ENCODE measurements at regions not wholly inside any gene's neighbourhood (a gene's known extent, or its start where the extent isn't known, plus 50 kb on each side); places are given as distances from the start of the nearest gene placed in this dataset.

DNA sequence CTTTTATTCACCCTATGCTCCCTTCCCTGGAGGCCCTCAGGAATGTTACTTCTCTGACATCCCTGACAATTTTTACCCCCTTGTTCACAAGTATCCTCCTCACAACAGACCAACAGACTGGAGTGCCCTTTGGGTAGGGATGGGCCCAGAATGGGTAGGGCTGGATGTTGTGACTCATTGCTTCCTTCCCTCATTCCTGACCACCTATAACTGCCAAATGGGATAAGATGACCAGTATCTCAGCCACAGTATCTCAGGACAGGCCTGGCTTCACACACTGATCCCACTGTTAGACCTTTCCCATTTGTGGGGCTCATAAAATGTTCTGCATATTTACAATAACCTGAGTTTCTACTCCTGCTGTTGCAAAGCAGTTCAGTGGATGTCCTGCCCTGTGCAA lies 223.0 kb upstream of the LRFN2 start:
- Mint-ChIP-seq H3K4me1 (no peaks in the 10 kb centered on the region), H3K4me3 (no peak overlapping the region), H3K36me3 (ENCODE audit: low read depth) (no peaks in the 10 kb centered on the region), H3K27me3 (no peaks in the 10 kb centered on the region), H3K9me3 (no peaks in the 10 kb centered on the region), H3K27ac (no peak overlapping the region)
- DNase-seq (no peak), ATAC-seq (ENCODE audit: low read depth) (no peak)
- TF ChIP-seq, protein P1, sequence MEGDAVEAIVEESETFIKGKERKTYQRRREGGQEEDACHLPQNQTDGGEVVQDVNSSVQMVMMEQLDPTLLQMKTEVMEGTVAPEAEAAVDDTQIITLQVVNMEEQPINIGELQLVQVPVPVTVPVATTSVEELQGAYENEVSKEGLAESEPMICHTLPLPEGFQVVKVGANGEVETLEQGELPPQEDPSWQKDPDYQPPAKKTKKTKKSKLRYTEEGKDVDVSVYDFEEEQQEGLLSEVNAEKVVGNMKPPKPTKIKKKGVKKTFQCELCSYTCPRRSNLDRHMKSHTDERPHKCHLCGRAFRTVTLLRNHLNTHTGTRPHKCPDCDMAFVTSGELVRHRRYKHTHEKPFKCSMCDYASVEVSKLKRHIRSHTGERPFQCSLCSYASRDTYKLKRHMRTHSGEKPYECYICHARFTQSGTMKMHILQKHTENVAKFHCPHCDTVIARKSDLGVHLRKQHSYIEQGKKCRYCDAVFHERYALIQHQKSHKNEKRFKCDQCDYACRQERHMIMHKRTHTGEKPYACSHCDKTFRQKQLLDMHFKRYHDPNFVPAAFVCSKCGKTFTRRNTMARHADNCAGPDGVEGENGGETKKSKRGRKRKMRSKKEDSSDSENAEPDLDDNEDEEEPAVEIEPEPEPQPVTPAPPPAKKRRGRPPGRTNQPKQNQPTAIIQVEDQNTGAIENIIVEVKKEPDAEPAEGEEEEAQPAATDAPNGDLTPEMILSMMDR (IDR thresholded peaks at IDR 0.05) = no peak
- intact Hi-C loops (cut with micrococcal nuclease) = no loop called here
- POLR2A ChIA-PET = no interaction called here
- CTCF ChIA-PET = no interaction called here

GRCh38 chr6:40809627-40810026 lies 222.5 kb upstream of the LRFN2 start:
- ChIA-PET POLR2A (no interaction called here), CTCF (no interaction called here)
- TF ChIP-seq, protein P1 (IDR thresholded peaks at IDR 0.05) = no peak
- no peak overlapping the region for H3K27ac Mint-ChIP-seq
- intact Hi-C loops (cut with micrococcal nuclease) = no loop called here
- H3K27me3 Mint-ChIP-seq = no peaks in the 10 kb centered on the region
- ATAC-seq (ENCODE audit: low read depth) = no peak
- H3K36me3 Mint-ChIP-seq (ENCODE audit: low read depth) = no peaks in the 10 kb centered on the region
- DNase-seq = no peak
- H3K9me3 Mint-ChIP-seq = no peaks in the 10 kb centered on the region
- no peak overlapping the region for H3K4me3 Mint-ChIP-seq
- peaks cover 4% of the 10 kb centered on the region for H3K4me1 Mint-ChIP-seq

GRCh38 chr6:40807484-40807883 lies 220.3 kb upstream of the LRFN2 start:
- Mint-ChIP-seq H3K36me3 (ENCODE audit: low read depth) (no peaks in the 10 kb centered on the region), H3K4me3 (no peak overlapping the region), H3K27ac (no peak overlapping the region), H3K9me3 (no peaks in the 10 kb centered on the region), H3K27me3 (no peaks in the 10 kb centered on the region), H3K4me1 (peaks cover 17% of the 10 kb centered on the region)
- ATAC-seq (ENCODE audit: low read depth) = no peak
- intact Hi-C loops (cut with micrococcal nuclease) = no loop called here
- CTCF ChIA-PET = no interaction called here
- no peak for DNase-seq
- POLR2A ChIA-PET = no interaction called here
- TF ChIP-seq, protein P1 (IDR thresholded peaks at IDR 0.05) = no peak

- TF ChIP-seq, protein P1 (IDR thresholded peaks at IDR 0.05) = no peak
- Mint-ChIP-seq H3K9me3 (no peaks in the 10 kb centered on the region), H3K4me1 (peaks cover 17% of the 10 kb centered on the region), H3K4me3 (no peak overlapping the region), H3K27ac (no peak overlapping the region), H3K36me3 (ENCODE audit: low read depth) (no peaks in the 10 kb centered on the region), H3K27me3 (no peaks in the 10 kb centered on the region)
- no peak for ATAC-seq (ENCODE audit: low read depth)
- intact Hi-C loops (cut with micrococcal nuclease) = no loop called here
- ChIA-PET POLR2A (no interaction called here), CTCF (no interaction called here)
- DNase-seq = no peak
Measured at GRCh38 chr6:40806256-40806864, 219.2 kb upstream of the LRFN2 start.

DNA sequence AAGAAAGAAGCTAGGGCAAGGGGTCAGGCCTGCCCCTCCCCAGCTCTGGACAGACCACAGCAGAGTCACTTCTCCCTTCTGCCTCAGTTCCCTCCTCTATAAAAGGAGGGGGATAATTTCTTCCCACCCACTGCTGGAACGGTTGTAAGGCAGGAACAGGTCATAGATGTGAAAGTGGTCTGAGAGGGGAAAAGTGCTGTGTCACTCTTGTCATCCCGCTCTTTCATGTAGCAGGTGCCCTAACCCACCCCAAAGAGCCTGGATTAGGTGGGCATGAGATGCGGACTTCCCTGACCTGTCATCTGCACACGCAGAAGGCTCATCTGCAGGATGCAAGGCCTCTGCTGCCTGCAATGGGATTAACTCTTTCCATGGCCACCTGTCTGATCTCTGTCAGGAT lies 218.2 kb upstream of the LRFN2 start:
- H3K27me3 Mint-ChIP-seq = no peaks in the 10 kb centered on the region
- H3K4me1 Mint-ChIP-seq = peaks cover 17% of the 10 kb centered on the region
- ChIA-PET CTCF (no interaction called here), POLR2A (no interaction called here)
- ATAC-seq (ENCODE audit: low read depth) (no peak), DNase-seq (no peak)
- no peak overlapping the region for H3K4me3 Mint-ChIP-seq
- no peak overlapping the region for H3K27ac Mint-ChIP-seq
- H3K36me3 Mint-ChIP-seq (ENCODE audit: low read depth) = no peaks in the 10 kb centered on the region
- no peaks in the 10 kb centered on the region for H3K9me3 Mint-ChIP-seq
- intact Hi-C loops (cut with micrococcal nuclease) = no loop called here
- TF ChIP-seq, protein P1 (IDR thresholded peaks at IDR 0.05) = no peak
